ENCODE measurements at regions not wholly inside any gene's neighbourhood (a gene's known extent, or its start where the extent isn't known, plus 50 kb on each side); places are given as distances from the start of the nearest gene placed in this dataset.
"Not testable (repeated sequence)": the region's sequence is repeated elsewhere in the genome, so short reads cannot be mapped to it uniquely, and the experiment has no call there.

DNA sequence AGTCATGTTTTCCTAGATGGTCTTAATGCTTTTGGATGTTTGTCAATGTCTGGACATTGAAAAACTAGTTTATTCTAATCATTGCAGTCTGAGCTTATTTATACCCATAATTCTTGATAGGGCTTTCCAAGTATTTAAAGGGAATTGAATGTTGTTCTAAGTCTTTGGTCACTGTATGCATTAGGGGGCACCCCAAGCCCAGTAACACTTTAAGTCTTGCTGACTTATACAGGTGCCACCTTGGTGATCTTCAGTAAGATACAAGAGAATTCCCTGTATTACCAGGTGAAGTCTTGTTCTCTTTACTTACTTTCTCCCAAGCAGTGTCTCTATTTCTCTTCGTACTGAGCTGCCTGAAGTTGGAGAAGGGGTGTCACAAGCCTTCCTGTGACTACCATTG, 250.1 kb upstream of the OR4C13 start:
- TF ChIP-seq CTCF, POLR2A, EP300 (IDR thresholded peaks at IDR 0.05): not testable (repeated sequence)
